ENCODE measurements at regions not wholly inside any gene's neighbourhood (a gene's known extent, or its start where the extent isn't known, plus 50 kb on each side); places are given as distances from the start of the nearest gene placed in this dataset.

DNA sequence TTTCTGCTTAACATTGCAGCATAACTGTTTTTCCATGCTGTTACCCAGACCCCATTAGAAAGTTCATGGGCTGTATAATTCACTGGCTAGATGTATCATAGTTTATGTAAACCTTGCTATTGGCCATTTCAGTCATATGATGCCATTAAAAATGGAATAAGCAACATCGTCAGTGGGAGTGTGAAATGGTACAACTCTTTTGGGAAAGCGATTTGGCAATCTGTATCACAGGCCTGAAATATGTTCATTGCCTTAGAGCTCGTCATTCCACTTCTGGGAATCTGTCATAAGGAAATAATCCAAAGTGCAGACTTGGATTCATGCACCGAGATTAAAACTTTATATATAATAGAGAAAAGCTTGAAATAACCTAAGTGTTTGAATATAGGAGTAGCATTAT lies 77.9 kb upstream of the KLF4 start:
- TF ChIP-seq, protein P1, sequence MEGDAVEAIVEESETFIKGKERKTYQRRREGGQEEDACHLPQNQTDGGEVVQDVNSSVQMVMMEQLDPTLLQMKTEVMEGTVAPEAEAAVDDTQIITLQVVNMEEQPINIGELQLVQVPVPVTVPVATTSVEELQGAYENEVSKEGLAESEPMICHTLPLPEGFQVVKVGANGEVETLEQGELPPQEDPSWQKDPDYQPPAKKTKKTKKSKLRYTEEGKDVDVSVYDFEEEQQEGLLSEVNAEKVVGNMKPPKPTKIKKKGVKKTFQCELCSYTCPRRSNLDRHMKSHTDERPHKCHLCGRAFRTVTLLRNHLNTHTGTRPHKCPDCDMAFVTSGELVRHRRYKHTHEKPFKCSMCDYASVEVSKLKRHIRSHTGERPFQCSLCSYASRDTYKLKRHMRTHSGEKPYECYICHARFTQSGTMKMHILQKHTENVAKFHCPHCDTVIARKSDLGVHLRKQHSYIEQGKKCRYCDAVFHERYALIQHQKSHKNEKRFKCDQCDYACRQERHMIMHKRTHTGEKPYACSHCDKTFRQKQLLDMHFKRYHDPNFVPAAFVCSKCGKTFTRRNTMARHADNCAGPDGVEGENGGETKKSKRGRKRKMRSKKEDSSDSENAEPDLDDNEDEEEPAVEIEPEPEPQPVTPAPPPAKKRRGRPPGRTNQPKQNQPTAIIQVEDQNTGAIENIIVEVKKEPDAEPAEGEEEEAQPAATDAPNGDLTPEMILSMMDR (IDR thresholded peaks at IDR 0.05) = no peak
- no peak for TF ChIP-seq POLR2A (IDR thresholded peaks at IDR 0.05)
- TF ChIP-seq POLR2AphosphoS5 (IDR thresholded peaks at IDR 0.05) = no peak
